ENCODE measurements at regions not wholly inside any gene's neighbourhood (a gene's known extent, or its start where the extent isn't known, plus 50 kb on each side); places are given as distances from the start of the nearest gene placed in this dataset.
"Not testable (repeated sequence)": the region's sequence is repeated elsewhere in the genome, so short reads cannot be mapped to it uniquely, and the experiment has no call there.

DNA sequence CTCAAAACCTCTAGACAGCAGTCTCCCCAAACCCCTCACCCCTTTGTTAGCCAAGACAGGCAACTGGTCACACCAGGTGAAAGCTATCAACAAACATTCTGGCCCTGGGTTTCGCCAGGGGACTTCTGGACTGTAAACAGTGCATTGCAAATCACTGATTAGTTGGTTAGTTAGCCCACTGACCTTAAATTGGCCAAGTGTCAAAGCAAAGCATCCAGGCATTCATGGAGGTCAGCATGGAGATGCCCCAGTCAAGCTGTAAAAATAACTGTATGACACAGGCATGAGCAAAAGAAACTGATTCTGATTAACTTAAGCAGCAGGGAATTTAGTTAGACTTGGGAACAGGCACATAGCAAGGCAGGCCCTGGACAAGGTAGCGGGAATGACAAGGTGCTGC, 156.0 kb upstream of the TTC29 start:
- no peaks in the 10 kb centered on the region for H3K36me3 ChIP-seq (ENCODE audit: control insufficient read depth in 2 of 2, insufficient read depth in 2 of 2, low read length in 2 of 2)
- peaks cover 16% of the 10 kb centered on the region for H3K4me1 ChIP-seq (ENCODE audit: control insufficient read depth, insufficient read depth, low read length)
- H3K4me3 ChIP-seq (ENCODE audit: low read length in 2 of 2), result no peak overlapping the region
- H3K27me3 ChIP-seq (ENCODE audit: control insufficient read depth in 1 of 2, insufficient read depth in 2 of 2, low read length in 2 of 2), result no peaks in the 10 kb centered on the region
- H3K9ac ChIP-seq (ENCODE audit: low read length in 2 of 2), result no peak overlapping the region
- H3K27ac ChIP-seq (ENCODE audit: low read length), result no peak overlapping the region
- no peaks in the 10 kb centered on the region for H3K9me3 ChIP-seq (ENCODE audit: control insufficient read depth in 2 of 2, low read length in 2 of 2)

DNA sequence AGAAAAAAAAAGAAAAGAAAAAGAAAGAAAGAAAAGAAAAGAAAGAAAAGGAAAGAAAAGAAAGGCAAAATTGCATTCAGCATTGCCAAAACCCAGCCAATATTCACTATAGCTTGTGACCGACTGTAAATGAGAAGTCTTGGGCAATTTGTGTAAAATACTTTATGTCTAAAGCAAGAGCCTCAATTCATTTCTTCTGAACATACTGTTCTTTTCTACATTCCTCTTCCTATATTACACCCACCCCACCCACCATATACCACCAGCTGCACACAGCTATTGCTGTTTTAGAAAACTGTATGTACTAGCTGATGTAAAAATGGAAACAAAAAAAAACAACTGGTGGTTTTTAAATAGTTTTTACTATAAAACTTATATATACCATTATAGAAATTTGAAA, 156.9 kb upstream of the TTC29 start:
- Histone ChIP-seq H3K27ac (ENCODE audit: low read length) (no peak overlapping the region), H3K9me3 (ENCODE audit: control insufficient read depth in 2 of 2, low read length in 2 of 2) (no peaks in the 10 kb centered on the region), H3K9ac (ENCODE audit: low read length in 2 of 2) (no peak overlapping the region), H3K4me3 (ENCODE audit: low read length in 2 of 2) (no peak overlapping the region), H3K27me3 (ENCODE audit: control insufficient read depth in 1 of 2, insufficient read depth in 2 of 2, low read length in 2 of 2) (no peaks in the 10 kb centered on the region), H3K36me3 (ENCODE audit: control insufficient read depth in 2 of 2, insufficient read depth in 2 of 2, low read length in 2 of 2) (no peaks in the 10 kb centered on the region), H3K4me1 (ENCODE audit: control insufficient read depth, insufficient read depth, low read length) (peaks cover 16% of the 10 kb centered on the region)

DNA sequence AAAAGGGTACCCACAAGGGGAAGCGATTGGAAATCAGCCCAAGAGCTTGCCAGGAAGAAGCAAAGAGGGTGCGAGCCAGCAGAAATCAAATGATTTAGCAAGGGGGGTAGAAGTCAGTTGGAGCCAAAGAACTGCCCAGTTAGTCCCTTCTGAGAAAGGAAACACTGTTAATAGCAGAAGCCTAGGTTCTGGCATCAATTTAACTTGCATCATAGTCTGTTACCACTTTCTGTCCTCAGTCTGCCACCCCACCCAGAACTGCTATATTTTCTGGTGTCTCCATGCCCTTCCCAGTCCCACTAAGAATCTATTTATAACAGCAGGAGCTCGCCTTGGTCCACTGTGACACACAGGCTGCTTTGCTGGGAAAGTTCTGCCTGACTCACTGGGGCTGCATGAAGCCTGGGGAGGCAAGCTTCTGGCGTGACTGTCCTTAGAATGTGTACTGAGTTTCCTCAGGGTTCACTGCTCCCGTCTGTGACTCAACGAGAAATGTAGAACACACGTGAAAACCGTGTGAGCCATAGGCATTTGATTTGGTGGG, 157.8 kb upstream of the TTC29 start:
- Histone ChIP-seq H3K27me3 (ENCODE audit: control insufficient read depth in 1 of 2, insufficient read depth in 2 of 2, low read length in 2 of 2) (no peaks in the 10 kb centered on the region), H3K9ac (ENCODE audit: low read length in 2 of 2) (peak overlapping the region in 1 of 2 donors; percentile 29), H3K27ac (ENCODE audit: low read length) (peak overlapping the region; percentile 55), H3K9me3 (ENCODE audit: control insufficient read depth in 2 of 2, low read length in 2 of 2) (no peaks in the 10 kb centered on the region), H3K36me3 (ENCODE audit: control insufficient read depth in 2 of 2, insufficient read depth in 2 of 2, low read length in 2 of 2) (no peaks in the 10 kb centered on the region), H3K4me1 (ENCODE audit: control insufficient read depth, insufficient read depth, low read length) (peaks cover 16% of the 10 kb centered on the region), H3K4me3 (ENCODE audit: low read length in 2 of 2) (peak overlapping the region in 1 of 2 donors; percentile 44)

DNA sequence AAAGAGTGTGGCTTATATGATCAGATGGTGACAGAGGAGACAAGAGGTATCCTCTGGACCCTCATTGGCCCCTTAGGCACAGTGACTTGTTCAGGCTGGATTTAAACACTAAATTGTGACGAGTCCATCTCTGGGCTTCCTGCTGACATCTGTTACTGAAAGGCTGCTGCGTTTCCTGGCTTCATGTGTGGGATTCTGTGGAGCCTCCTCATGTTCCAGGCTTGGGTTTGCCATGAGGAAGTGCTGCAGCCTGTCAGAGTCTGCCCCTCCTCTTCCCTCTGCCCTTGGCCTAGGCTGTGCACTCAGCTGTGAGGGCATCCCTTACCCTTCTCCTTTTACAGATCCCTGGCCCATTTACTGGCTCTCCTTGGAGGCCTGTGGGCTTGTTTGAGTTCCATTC, 159.1 kb upstream of the TTC29 start:
- Histone ChIP-seq H3K36me3 (ENCODE audit: control insufficient read depth in 2 of 2, insufficient read depth in 2 of 2, low read length in 2 of 2) (no peaks in the 10 kb centered on the region), H3K9me3 (ENCODE audit: control insufficient read depth in 2 of 2, low read length in 2 of 2) (no peaks in the 10 kb centered on the region), H3K9ac (ENCODE audit: low read length in 2 of 2) (no peak overlapping the region), H3K27me3 (ENCODE audit: control insufficient read depth in 1 of 2, insufficient read depth in 2 of 2, low read length in 2 of 2) (no peaks in the 10 kb centered on the region), H3K4me3 (ENCODE audit: low read length in 2 of 2) (no peak overlapping the region), H3K4me1 (ENCODE audit: control insufficient read depth, insufficient read depth, low read length) (peaks cover 16% of the 10 kb centered on the region), H3K27ac (ENCODE audit: low read length) (no peak overlapping the region)

DNA sequence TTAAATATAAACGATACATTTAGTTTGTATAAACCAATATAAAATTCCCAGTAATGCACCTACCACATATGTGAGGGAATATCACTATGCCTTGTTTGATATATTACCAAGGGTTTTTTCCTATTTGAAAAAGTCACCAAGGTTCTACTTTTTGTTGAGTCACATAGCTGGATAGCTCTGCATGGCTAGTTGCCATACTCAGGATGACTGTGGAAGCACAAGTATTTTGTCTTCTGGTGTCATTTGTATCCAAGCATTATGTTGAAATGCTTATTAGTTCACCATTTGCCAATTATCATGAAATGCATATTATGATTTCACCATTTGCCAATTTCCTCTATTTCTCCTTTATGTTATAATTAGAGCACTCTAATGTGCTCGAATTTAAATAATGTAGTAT, 162.7 kb upstream of the TTC29 start:
- Histone ChIP-seq H3K4me3 (ENCODE audit: low read length in 2 of 2) (no peak overlapping the region), H3K9me3 (ENCODE audit: control insufficient read depth in 2 of 2, low read length in 2 of 2) (no peaks in the 10 kb centered on the region), H3K9ac (ENCODE audit: low read length in 2 of 2) (no peak overlapping the region), H3K4me1 (ENCODE audit: control insufficient read depth, insufficient read depth, low read length) (peaks cover 10% of the 10 kb centered on the region), H3K36me3 (ENCODE audit: control insufficient read depth in 2 of 2, insufficient read depth in 2 of 2, low read length in 2 of 2) (no peaks in the 10 kb centered on the region), H3K27me3 (ENCODE audit: control insufficient read depth in 1 of 2, insufficient read depth in 2 of 2, low read length in 2 of 2) (no peaks in the 10 kb centered on the region), H3K27ac (ENCODE audit: low read length) (no peak overlapping the region)

DNA sequence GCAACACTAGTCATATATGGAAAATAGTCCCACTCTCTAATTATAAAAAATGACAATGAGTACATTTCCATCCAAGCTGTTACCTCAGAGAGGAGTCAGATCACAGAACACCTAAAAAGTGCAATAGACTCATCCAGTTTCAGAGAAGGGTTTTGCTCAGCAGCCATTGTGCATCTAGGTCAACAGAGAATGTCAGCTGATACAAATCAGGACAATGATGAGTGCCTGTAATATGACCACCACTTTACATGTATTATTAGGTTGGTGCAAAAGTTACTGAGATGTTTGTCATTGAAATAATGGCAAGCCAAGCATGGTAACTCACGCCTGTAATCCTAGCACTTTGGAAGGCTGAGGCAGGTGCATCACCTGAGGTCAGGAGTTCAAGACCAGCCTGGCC, 164.1 kb upstream of the TTC29 start:
- H3K9me3 ChIP-seq (ENCODE audit: control insufficient read depth in 2 of 2, low read length in 2 of 2), result no peaks in the 10 kb centered on the region
- H3K9ac ChIP-seq (ENCODE audit: low read length in 2 of 2), result no peak overlapping the region
- H3K27me3 ChIP-seq (ENCODE audit: control insufficient read depth in 1 of 2, insufficient read depth in 2 of 2, low read length in 2 of 2), result no peaks in the 10 kb centered on the region
- H3K36me3 ChIP-seq (ENCODE audit: control insufficient read depth in 2 of 2, insufficient read depth in 2 of 2, low read length in 2 of 2), result no peaks in the 10 kb centered on the region
- H3K27ac ChIP-seq (ENCODE audit: low read length), result no peak overlapping the region
- peaks cover 2% of the 10 kb centered on the region for H3K4me1 ChIP-seq (ENCODE audit: control insufficient read depth, insufficient read depth, low read length)
- no peak overlapping the region for H3K4me3 ChIP-seq (ENCODE audit: low read length in 2 of 2)

DNA sequence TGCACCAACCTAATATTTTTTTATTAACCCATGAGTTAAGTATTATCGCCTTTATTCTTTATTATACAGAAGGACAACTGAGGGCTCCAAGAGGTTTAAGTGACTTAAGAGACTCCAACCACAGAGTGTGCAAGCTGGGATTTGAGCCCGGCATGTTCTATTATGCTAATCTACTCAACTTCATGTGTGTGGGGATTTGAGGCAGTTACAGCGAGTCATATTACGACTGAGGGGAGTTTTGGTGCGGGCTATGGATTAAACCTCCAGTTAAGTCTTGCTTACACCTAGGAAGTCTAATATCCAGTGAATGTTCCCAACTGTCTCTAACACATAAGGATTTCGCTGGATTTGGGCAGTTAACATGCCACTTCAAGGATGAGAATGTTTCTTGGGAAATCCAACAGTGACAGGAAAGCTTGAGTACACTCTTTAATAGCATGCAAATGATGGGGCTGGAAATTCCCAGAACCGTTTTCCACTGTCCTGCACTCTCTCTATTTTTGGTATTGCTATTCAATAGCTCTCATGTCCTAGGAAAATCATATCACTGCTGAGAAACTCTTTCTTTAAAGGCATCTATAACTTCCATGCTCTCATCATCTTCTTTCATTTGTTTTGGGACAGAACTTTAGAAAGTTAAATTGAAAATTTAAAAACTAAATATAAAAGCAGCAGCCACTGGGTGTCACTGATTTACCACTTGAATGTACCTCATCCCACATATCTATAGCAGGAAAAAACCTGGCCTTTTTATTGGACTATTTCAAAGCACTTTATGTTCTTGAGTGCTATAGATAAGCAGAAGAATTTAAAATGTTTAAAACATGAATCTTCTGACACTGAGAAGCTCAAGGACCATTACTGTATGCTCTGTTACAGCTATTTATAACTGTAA, 165.1 kb upstream of the TTC29 start:
- H3K9ac ChIP-seq (ENCODE audit: low read length in 2 of 2), result no peak overlapping the region

DNA sequence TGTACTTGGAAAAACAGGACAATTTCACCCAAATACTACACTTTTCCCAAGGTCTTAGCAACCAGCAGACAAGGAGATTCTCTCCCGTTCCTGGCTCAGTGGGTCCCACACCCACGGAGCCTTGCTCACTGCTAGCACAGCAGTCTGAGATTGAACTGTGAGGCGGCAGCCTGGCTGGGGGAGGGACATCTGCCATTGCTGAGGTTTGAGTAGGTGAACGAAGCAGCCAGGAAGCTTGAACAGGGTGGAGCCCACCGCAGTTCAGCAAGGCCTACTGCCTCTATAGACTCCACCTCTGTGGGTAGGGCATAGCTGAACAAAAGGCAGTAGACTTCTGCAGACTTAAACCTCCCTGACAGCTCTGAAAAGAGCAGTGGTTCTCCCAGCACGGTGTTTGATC, 166.5 kb upstream of the TTC29 start:
- H3K4me3 ChIP-seq (ENCODE audit: low read length in 2 of 2); H3K27ac ChIP-seq (ENCODE audit: low read length); H3K9ac ChIP-seq (ENCODE audit: low read length in 2 of 2); H3K27me3 ChIP-seq (ENCODE audit: control insufficient read depth in 1 of 2, insufficient read depth in 2 of 2, low read length in 2 of 2); H3K36me3 ChIP-seq (ENCODE audit: control insufficient read depth in 2 of 2, insufficient read depth in 2 of 2, low read length in 2 of 2); H3K9me3 ChIP-seq (ENCODE audit: control insufficient read depth in 2 of 2, low read length in 2 of 2); H3K4me1 ChIP-seq (ENCODE audit: control insufficient read depth, insufficient read depth, low read length): not testable (repeated sequence)

More for the DNA sequence above, 165.1 kb upstream of the TTC29 start:
- Histone ChIP-seq H3K36me3 (ENCODE audit: control insufficient read depth in 2 of 2, insufficient read depth in 2 of 2, low read length in 2 of 2) (no peaks in the 10 kb centered on the region), H3K4me1 (ENCODE audit: control insufficient read depth, insufficient read depth, low read length) (no peaks in the 10 kb centered on the region), H3K27me3 (ENCODE audit: control insufficient read depth in 1 of 2, insufficient read depth in 2 of 2, low read length in 2 of 2) (no peaks in the 10 kb centered on the region), H3K4me3 (ENCODE audit: low read length in 2 of 2) (no peak overlapping the region), H3K9me3 (ENCODE audit: control insufficient read depth in 2 of 2, low read length in 2 of 2) (no peaks in the 10 kb centered on the region), H3K27ac (ENCODE audit: low read length) (no peak overlapping the region)

DNA sequence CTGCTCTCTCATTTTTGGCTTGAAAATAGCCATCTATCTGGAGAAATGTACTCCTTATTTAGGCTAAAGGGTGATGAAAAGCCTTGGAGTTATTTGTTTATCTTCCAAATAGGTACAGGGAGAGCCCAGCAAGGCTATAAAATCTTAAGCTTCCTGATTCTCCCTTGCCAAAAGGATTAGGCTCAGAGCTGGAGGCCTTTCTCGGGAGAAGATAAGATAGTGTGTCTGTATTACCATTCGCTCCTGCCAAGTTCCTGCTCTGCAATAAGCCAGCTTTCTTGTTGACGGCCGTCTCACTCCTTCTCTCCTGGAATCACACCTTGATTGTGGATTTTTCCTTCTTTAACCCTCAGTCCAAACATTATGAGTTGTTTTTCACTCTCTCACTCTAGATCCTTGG, 171.8 kb upstream of the TTC29 start:
- H3K9me3 ChIP-seq (ENCODE audit: control insufficient read depth in 2 of 2, low read length in 2 of 2), result no peaks in the 10 kb centered on the region
- no peak overlapping the region for H3K4me3 ChIP-seq (ENCODE audit: low read length in 2 of 2)
- H3K4me1 ChIP-seq (ENCODE audit: control insufficient read depth, insufficient read depth, low read length), result peaks cover 9% of the 10 kb centered on the region
- H3K9ac ChIP-seq (ENCODE audit: low read length in 2 of 2), result no peak overlapping the region
- no peaks in the 10 kb centered on the region for H3K27me3 ChIP-seq (ENCODE audit: control insufficient read depth in 1 of 2, insufficient read depth in 2 of 2, low read length in 2 of 2)
- peak overlapping the region; percentile 1 for H3K27ac ChIP-seq (ENCODE audit: low read length)
- no peaks in the 10 kb centered on the region for H3K36me3 ChIP-seq (ENCODE audit: control insufficient read depth in 2 of 2, insufficient read depth in 2 of 2, low read length in 2 of 2)

DNA sequence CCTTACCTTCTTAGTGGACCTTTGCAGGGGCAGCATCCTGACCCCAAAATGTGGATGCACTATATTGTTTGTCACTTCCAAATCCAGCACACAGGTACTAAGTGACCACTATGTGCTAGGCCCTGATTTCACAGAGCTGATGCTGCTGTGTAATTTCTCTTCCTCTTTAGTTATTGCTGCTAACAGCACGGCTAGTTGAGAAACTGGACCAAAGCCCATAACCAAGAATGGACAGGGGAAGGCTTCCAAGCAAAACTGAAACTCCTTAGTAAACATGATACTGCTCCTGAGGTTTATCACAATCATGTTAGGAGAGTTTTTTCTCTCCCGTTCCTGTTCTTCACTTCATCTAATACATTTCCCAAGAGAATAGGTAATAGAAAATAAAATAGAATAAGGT, 172.9 kb upstream of the TTC29 start:
- peaks cover 9% of the 10 kb centered on the region for H3K4me1 ChIP-seq (ENCODE audit: control insufficient read depth, insufficient read depth, low read length)
- peak overlapping the region; percentile 7 for H3K27ac ChIP-seq (ENCODE audit: low read length)
- H3K4me3 ChIP-seq (ENCODE audit: low read length in 2 of 2), result peak overlapping the region in 1 of 2 donors; percentile 47
- H3K9ac ChIP-seq (ENCODE audit: low read length in 2 of 2), result no peak overlapping the region
- no peaks in the 10 kb centered on the region for H3K9me3 ChIP-seq (ENCODE audit: control insufficient read depth in 2 of 2, low read length in 2 of 2)
- no peaks in the 10 kb centered on the region for H3K36me3 ChIP-seq (ENCODE audit: control insufficient read depth in 2 of 2, insufficient read depth in 2 of 2, low read length in 2 of 2)
- no peaks in the 10 kb centered on the region for H3K27me3 ChIP-seq (ENCODE audit: control insufficient read depth in 1 of 2, insufficient read depth in 2 of 2, low read length in 2 of 2)

DNA sequence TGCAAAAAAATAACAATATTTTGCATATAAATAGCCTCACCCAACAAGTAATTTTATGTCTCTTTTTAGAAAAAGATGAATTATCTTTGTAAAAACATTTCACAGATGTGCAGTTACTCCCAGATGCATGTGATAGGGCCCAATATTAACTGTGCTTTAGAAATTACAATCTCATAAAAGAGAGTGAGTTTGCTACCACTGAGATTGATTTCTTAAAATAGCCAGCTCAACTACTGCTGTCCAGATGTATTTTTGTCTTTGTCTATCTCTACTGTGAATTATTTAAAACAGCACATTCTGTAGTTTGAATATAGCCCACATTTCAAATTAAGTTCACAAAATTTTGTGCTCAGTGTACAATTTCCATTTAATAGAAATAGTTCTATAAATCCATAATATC, 177.0 kb upstream of the TTC29 start:
- H3K27ac ChIP-seq (ENCODE audit: low read length), result no peak overlapping the region
- no peaks in the 10 kb centered on the region for H3K9me3 ChIP-seq (ENCODE audit: control insufficient read depth in 2 of 2, low read length in 2 of 2)
- peaks cover 9% of the 10 kb centered on the region for H3K4me1 ChIP-seq (ENCODE audit: control insufficient read depth, insufficient read depth, low read length)
- no peaks in the 10 kb centered on the region for H3K36me3 ChIP-seq (ENCODE audit: control insufficient read depth in 2 of 2, insufficient read depth in 2 of 2, low read length in 2 of 2)
- H3K27me3 ChIP-seq (ENCODE audit: control insufficient read depth in 1 of 2, insufficient read depth in 2 of 2, low read length in 2 of 2), result no peaks in the 10 kb centered on the region
- no peak overlapping the region for H3K4me3 ChIP-seq (ENCODE audit: low read length in 2 of 2)
- H3K9ac ChIP-seq (ENCODE audit: low read length in 2 of 2), result no peak overlapping the region

Data from stomach smooth muscle (tissue), 2 donors.